ENCODE measurements at regions not wholly inside any gene's neighbourhood (a gene's known extent, or its start where the extent isn't known, plus 50 kb on each side); places are given as distances from the start of the nearest gene placed in this dataset.

- no TSS peak for BruUV-seq (replicated peaks)
- DNase-seq = no peak
These were observed 976.8 kb downstream of the TBC1D32 start for GRCh38 chr6:120357447-120357846.

More at GRCh38 chr6:120357447-120357846, 976.8 kb downstream of the TBC1D32 start:
- Histone ChIP-seq H2BK5ac (ENCODE audit: low read depth, low read length, poor library complexity, severe bottlenecking) (no peak overlapping the region), H3K4me3 (ENCODE audit: insufficient read depth, low read depth, low read length) (no peak overlapping the region), H2BK120ac (ENCODE audit: low read depth, low read length) (no peak overlapping the region), H3K23ac (ENCODE audit: low read depth, low read length) (no peak overlapping the region), H2BK15ac (ENCODE audit: low read depth, low read length) (no peak overlapping the region), H3K79me1 (ENCODE audit: low read depth in 1 of 2, low read length in 2 of 2) (no peaks in the 10 kb centered on the region), H3K14ac (replicated peaks; ENCODE audit: low read depth, low read length) (no peak overlapping the region), H3K36me3 (ENCODE audit: control insufficient read depth, insufficient read depth, low read length) (no peaks in the 10 kb centered on the region), H3K4me1 (ENCODE audit: control insufficient read depth, insufficient read depth, low read length) (no peaks in the 10 kb centered on the region), H4K20me1 (ENCODE audit: insufficient read depth, low read length) (no peaks in the 10 kb centered on the region), H3K56ac (ENCODE audit: extremely low read depth, insufficient read depth, low read length) (no peak overlapping the region), H2AFZ (replicated peaks; ENCODE audit: low read length, poor library complexity) (no peak overlapping the region), H3K18ac (ENCODE audit: low read depth, low read length) (no peak overlapping the region), H3K27me3 (ENCODE audit: control insufficient read depth, insufficient read depth, low read length) (no peaks in the 10 kb centered on the region), H4K5ac (ENCODE audit: low read depth, low read length) (no peak overlapping the region), H3K4ac (ENCODE audit: low read depth, low read length) (no peak overlapping the region), H3K9ac (ENCODE audit: low read depth, low read length) (no peak overlapping the region), H3K9me3 (ENCODE audit: control insufficient read depth, insufficient read depth, low read length) (peaks cover 5% of the 10 kb centered on the region), H4K8ac (ENCODE audit: low read depth in 2 of 2, low read length in 2 of 2) (no peak overlapping the region), H2AK9ac (replicated peaks; ENCODE audit: low read depth, low read length, poor library complexity) (no peak overlapping the region), H3K9me1 (ENCODE audit: insufficient read depth, low read length) (no peaks in the 10 kb centered on the region), H3K4me2 (ENCODE audit: low read depth, low read length) (no peak overlapping the region), H2AK5ac (ENCODE audit: low read depth, low read length) (no peak overlapping the region), H2BK20ac (ENCODE audit: low read depth, low read length) (no peak overlapping the region), H4K91ac (ENCODE audit: insufficient read depth, low read depth, low read length) (no peak overlapping the region), H3K27ac (ENCODE audit: insufficient read depth, low read length) (no peak overlapping the region)
- POLR2A ChIA-PET (ENCODE audit: unreplicated experiment) = no interaction called here
- dilution Hi-C loops (cut with HindIII; ENCODE audit: low sequenced_read_pairs, unreplicated experiment) = no loop called here
- CTCF ChIA-PET = no interaction called here
- in situ Hi-C loops (cut with MboI; ENCODE audit: low sequenced_read_pairs) = no loop called here
- ATAC-seq (ENCODE audit: low read depth) = no peak
- TF ChIP-seq MXI1 (IDR thresholded peaks at IDR 0.05; ENCODE audit: borderline replicate concordance, low read depth, low read length) = no peak
- TF ChIP-seq MAZ (IDR thresholded peaks at IDR 0.05; ENCODE audit: borderline replicate concordance, low read depth, low read length) = no peak
- TF ChIP-seq RCOR1 (IDR thresholded peaks at IDR 0.05; ENCODE audit: insufficient replicate concordance, low read length) = no peak
- TF ChIP-seq POLR2A (IDR thresholded peaks at IDR 0.05; ENCODE audit: low read depth, low read length) = no peak
- TF ChIP-seq BHLHE40 (IDR thresholded peaks at IDR 0.05; ENCODE audit: low read depth, low read length) = no peak
- intact Hi-C loops (cut with micrococcal nuclease) = no loop called here

Measured in IMR-90 (cell line).